ENCODE measurements at regions not wholly inside any gene's neighbourhood (a gene's known extent, or its start where the extent isn't known, plus 50 kb on each side); places are given as distances from the start of the nearest gene placed in this dataset.

- no peak overlapping the region for H3K4me3 ChIP-seq
- no peaks in the 10 kb centered on the region for H3K4me1 ChIP-seq
- no peak for TF ChIP-seq CTCF (IDR thresholded peaks at IDR 0.05)
- no peak for ATAC-seq
- no peaks in the 10 kb centered on the region for H3K9me3 ChIP-seq
- H3K36me3 ChIP-seq: no peaks in the 10 kb centered on the region
- intact Hi-C loops (cut with DNase I): no loop called here
- H3K27me3 ChIP-seq: no peaks in the 10 kb centered on the region
- DNase-seq: no peak
- no peak overlapping the region for H3K27ac ChIP-seq
These were observed 492.6 kb downstream of the SLC4A3 start for GRCh38 chr2:220120041-220120440.

GRCh38 chr2:220123751-220124150, 496.3 kb downstream of the SLC4A3 start:
- H3K36me3 ChIP-seq: no peaks in the 10 kb centered on the region
- intact Hi-C loops (cut with DNase I): no loop called here
- no peak overlapping the region for H3K27ac ChIP-seq
- DNase-seq (no peak), ATAC-seq (no peak)
- H3K4me3 ChIP-seq: no peak overlapping the region
- H3K4me1 ChIP-seq: no peaks in the 10 kb centered on the region
- no peaks in the 10 kb centered on the region for H3K27me3 ChIP-seq
- H3K9me3 ChIP-seq: no peaks in the 10 kb centered on the region
- no peak for TF ChIP-seq CTCF (IDR thresholded peaks at IDR 0.05)

- H3K9me3 ChIP-seq: no peaks in the 10 kb centered on the region
- H3K27me3 ChIP-seq: no peaks in the 10 kb centered on the region
- H3K4me1 ChIP-seq: no peaks in the 10 kb centered on the region
- no peaks in the 10 kb centered on the region for H3K36me3 ChIP-seq
- no peak for DNase-seq
- H3K27ac ChIP-seq: no peak overlapping the region
- no peak for ATAC-seq
- TF ChIP-seq CTCF (IDR thresholded peaks at IDR 0.05): no peak
- H3K4me3 ChIP-seq: no peak overlapping the region
- intact Hi-C loops (cut with DNase I): no loop called here
These were observed 498.1 kb downstream of the SLC4A3 start for GRCh38 chr2:220125551-220125950.

GRCh38 chr2:220127311-220127710, 499.9 kb downstream of the SLC4A3 start:
- Histone ChIP-seq H3K9me3 (no peaks in the 10 kb centered on the region), H3K27me3 (no peaks in the 10 kb centered on the region), H3K4me1 (no peaks in the 10 kb centered on the region), H3K4me3 (no peak overlapping the region), H3K36me3 (no peaks in the 10 kb centered on the region), H3K27ac (no peak overlapping the region)
- DNase-seq (no peak), ATAC-seq (no peak)
- intact Hi-C loops (cut with DNase I): no loop called here
- no peak for TF ChIP-seq CTCF (IDR thresholded peaks at IDR 0.05)

GRCh38 chr2:220127876-220128275, 500.4 kb downstream of the SLC4A3 start:
- intact Hi-C loops (cut with DNase I): no loop called here
- ATAC-seq: no peak
- TF ChIP-seq CTCF (IDR thresholded peaks at IDR 0.05): no peak
- no peak overlapping the region for H3K4me3 ChIP-seq
- no peaks in the 10 kb centered on the region for H3K9me3 ChIP-seq
- no peak for DNase-seq
- no peak overlapping the region for H3K27ac ChIP-seq
- no peaks in the 10 kb centered on the region for H3K36me3 ChIP-seq
- H3K27me3 ChIP-seq: no peaks in the 10 kb centered on the region
- H3K4me1 ChIP-seq: no peaks in the 10 kb centered on the region

GRCh38 chr2:220129391-220129790, 502.0 kb downstream of the SLC4A3 start:
- ATAC-seq: no peak
- DNase-seq: no peak
- Histone ChIP-seq H3K27ac (no peak overlapping the region), H3K4me3 (no peak overlapping the region), H3K4me1 (no peaks in the 10 kb centered on the region), H3K9me3 (no peaks in the 10 kb centered on the region), H3K36me3 (no peaks in the 10 kb centered on the region), H3K27me3 (no peaks in the 10 kb centered on the region)
- intact Hi-C loops (cut with DNase I): no loop called here
- TF ChIP-seq CTCF (IDR thresholded peaks at IDR 0.05): no peak

All from upper lobe of right lung (tissue), 1 donor.